NB4 (cell line): ENCODE measurements at regions not wholly inside any gene's neighbourhood (a gene's known extent, or its start where the extent isn't known, plus 50 kb on each side); places are given as distances from the start of the nearest gene placed in this dataset.

Experiments
- DNase-seq: peaks from one replicate; pipeline ENCODE4 v3.0.0; 2010; ENCODE audit warnings: low read depth
- H3K4me3 ChIP-seq: one replicate; pipeline ENCODE4 v1.5.1; 2011; ENCODE audit warnings: mild to moderate bottlenecking, low read depth, low read length, moderate library complexity
- CTCF ChIP-seq: IDR thresholded peaks from one replicate; pipeline ENCODE4 v1.5.1; 2012; ENCODE audit warnings: low read depth, low read length
- MAX ChIP-seq: IDR thresholded peaks from 2 replicates; pipeline ENCODE4 v1.6.1; 2011; ENCODE audit warnings: low read depth, low read length
- MYC ChIP-seq: IDR thresholded peaks from 2 replicates; pipeline ENCODE4 v1.6.1; 2011; ENCODE audit warnings: low read depth, low read length
- POLR2A ChIP-seq: IDR thresholded peaks from 2 replicates; pipeline ENCODE4 v1.6.1; 2011; ENCODE audit warnings: mild to moderate bottlenecking; ENCODE audit not compliant: insufficient read length; ENCODE audit errors: extremely low read depth

GRCh38 chr7:110595694-110596093 lies 495.2 kb upstream of the LRRN3 start:
- no peak overlapping the region for H3K4me3 ChIP-seq
- DNase-seq = no peak
- no peak for TF ChIP-seq MYC
- no peak for TF ChIP-seq CTCF
- no peak for TF ChIP-seq MAX
- TF ChIP-seq POLR2A = no peak

GRCh38 chr7:110600956-110601355 lies 490.0 kb upstream of the LRRN3 start:
- no peak overlapping the region for H3K4me3 ChIP-seq

GRCh38 chr7:110601710-110602109 lies 489.2 kb upstream of the LRRN3 start:
- DNase-seq = no peak
- TF ChIP-seq MYC (no peak), POLR2A (no peak)
- no peak overlapping the region for H3K4me3 ChIP-seq

More at GRCh38 chr7:110600956-110601355, 490.0 kb upstream of the LRRN3 start:
- DNase-seq = no peak
- TF ChIP-seq MAX = no peak
- no peak for TF ChIP-seq CTCF
- TF ChIP-seq POLR2A = no peak
- TF ChIP-seq MYC = no peak

- no peak for DNase-seq
- H3K4me3 ChIP-seq = no peak overlapping the region
- TF ChIP-seq POLR2A = no peak
- no peak for TF ChIP-seq CTCF
- no peak for TF ChIP-seq MYC
- no peak for TF ChIP-seq MAX
Observed at GRCh38 chr7:110604206-110604605, 486.7 kb upstream of the LRRN3 start.

GRCh38 chr7:110604885-110605284 lies 486.0 kb upstream of the LRRN3 start:
- TF ChIP-seq POLR2A (no peak), CTCF (no peak), MYC (no peak), MAX (no peak)
- no peak for DNase-seq
- no peak overlapping the region for H3K4me3 ChIP-seq

GRCh38 chr7:110607050-110607857 lies 483.7 kb upstream of the LRRN3 start:
- no peak overlapping the region for H3K4me3 ChIP-seq
- TF ChIP-seq MAX = no peak
- no peak for TF ChIP-seq POLR2A
- TF ChIP-seq MYC = no peak
- no peak for TF ChIP-seq CTCF
- no peak for DNase-seq
